SH-SY5Y (cell line): ENCODE measurements at regions not wholly inside any gene's neighbourhood (a gene's known extent, or its start where the extent isn't known, plus 50 kb on each side); places are given as distances from the start of the nearest gene placed in this dataset.

Experiments used
- GATA2 ChIP-seq: IDR thresholded peaks from 2 replicates; pipeline ENCODE4 v1.6.1; 2011; ENCODE audit warnings: mild to moderate bottlenecking, low read depth, low read length
- GATA3 ChIP-seq: IDR thresholded peaks from 2 replicates; pipeline ENCODE4 v1.6.1; 2011; ENCODE audit warnings: low read depth, mild to moderate bottlenecking, low read length, moderate library complexity

DNA sequence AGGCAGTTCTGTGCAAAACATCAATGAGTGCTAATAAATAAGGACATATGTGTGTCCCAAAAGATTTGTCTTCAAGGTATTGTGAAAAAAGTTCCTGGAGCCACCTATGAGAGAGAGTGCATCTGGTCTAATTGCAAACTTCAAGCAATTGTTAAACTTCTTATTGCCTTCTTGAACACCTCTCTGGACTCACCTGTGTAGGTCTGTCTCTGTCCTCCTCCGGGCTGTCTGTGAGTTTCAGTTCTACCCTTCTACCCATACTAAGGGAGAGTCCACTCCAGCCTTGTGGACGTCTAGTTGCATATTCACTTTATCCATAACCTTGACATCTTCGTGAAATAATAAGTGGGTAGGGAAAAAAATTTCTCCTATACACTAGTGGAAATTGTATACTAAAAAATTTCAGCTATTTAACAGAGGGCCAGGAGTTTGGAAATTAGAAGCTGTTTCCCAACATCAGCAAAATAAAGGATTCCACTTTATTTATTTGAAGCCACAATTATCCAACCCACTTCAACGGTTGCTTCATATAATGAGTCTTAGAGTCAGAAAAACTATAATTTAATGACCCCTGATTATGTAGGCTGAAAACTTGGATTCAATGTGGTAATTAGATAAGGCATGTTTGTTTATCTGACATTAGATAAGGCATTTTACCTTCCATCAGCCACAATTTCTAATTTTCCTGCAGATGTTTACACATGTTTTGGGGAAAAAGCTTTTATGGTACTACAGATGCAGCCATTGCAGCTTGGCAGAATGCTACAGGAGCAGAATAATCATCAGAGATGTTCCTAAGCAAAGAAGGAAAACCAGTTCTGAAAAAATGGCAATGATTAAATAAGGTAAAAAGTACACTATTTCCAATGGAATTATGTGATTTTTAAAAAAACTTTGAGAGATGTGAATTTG lies 150.8 kb upstream of the FAM3C start:
- TF ChIP-seq GATA2 (no peak), GATA3 (no peak)

DNA sequence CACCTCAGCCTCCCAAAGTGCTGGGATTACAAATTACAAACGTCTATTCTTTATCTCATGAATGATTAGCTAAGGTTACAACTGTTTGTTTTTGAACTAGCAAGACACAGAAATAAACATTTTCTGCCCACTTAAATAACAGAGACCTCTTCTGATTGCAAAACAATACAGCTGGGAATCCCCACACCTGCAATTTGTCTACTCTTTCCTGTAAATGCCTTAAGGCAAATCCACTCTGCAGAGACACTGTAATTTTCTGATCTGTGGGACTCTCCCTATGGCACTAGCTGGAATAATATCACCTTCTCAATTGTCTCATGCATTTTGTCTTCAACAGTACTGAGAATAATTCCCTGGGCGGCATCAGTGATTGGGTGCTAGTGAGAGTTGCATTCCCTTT lies 149.3 kb upstream of the FAM3C start:
- TF ChIP-seq GATA3, result no peak
- no peak for TF ChIP-seq GATA2

GRCh38 chr7:121544726-121545125 lies 148.6 kb upstream of the FAM3C start:
- TF ChIP-seq GATA3 (no peak), GATA2 (no peak)

DNA sequence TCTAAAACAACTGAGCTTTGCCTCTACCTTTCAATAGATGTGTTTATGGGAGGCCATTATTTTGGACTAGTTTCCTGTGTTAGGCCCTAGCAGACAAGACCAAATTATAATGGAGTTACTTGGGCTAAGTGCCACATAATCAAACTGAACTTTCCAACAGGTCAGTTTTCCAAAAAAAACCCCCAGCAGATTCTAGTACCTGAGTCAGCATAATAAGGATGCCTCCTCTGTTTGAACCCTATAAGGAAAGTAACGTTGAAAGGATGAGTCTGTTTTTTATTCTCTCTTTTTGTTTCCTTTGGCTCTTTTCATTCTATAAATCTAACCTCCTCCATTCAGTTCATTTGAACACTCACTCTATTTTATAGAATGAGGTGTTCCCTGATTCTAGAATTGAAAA lies 148.1 kb upstream of the FAM3C start:
- no peak for TF ChIP-seq GATA3
- TF ChIP-seq GATA2, result no peak

- no peak for TF ChIP-seq GATA3
- no peak for TF ChIP-seq GATA2
These were observed 145.3 kb upstream of the FAM3C start for GRCh38 chr7:121541457-121541856.

DNA sequence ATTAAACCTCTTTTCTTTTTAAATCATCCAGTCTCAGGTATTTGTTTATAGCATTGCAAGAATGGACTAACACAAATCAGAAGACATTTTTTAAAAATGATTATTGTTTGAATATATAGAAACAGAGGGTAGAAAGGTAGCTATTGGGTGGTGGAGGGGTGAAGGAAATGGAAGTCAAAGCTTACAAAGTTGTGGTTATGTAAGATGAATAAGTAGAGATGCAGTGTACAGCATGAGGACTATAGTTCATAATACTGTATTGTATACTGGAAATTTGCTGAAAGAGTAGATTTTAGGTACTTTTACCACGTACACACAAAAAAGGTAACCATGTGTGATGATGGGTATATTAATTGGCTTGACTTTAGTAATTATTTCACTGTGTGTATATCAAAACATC lies 144.0 kb upstream of the FAM3C start:
- TF ChIP-seq GATA3 (no peak), GATA2 (no peak)

- TF ChIP-seq GATA2 (no peak), GATA3 (no peak)
These were observed 140.9 kb upstream of the FAM3C start for GRCh38 chr7:121537031-121537430.

DNA sequence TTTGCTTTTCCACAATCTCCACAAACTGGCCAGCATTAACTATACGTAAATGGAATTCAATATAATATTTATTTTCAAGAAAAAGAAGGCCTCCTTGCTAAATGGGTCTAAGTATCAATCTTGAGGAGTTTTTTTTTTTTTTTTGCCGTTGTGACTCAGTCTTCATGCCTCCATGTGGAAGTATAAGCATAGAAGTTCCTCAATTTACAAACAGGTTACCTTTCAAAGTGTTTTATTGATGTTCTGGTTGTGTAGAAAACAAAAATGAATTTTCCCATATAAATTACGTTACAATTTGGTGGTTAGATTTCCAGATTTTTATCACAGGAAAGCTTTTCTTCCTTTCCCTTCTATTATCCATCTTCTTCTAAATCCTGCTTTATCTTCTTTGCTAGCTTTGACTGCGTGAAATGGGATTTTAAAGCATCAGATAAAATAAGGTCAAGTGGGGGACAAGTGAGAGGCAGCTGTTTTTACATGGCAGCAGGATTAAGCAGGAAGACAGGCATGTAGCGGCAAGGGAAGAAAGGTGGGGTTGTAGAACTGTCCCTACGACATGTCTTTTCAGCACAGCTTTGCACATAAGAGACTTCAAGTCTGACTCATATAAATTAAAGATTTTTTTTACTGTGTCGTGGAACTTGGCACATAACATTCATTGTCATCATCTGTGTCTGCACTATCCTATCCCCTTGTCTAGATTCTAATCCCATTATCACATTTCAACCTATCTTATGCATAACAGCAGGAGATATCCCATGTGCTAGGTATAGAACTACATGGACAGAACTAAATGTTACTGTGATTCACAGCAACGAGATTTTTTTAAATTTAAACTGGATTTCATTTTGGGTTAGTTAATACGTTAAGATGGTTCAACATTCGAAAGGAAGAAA lies 135.3 kb upstream of the FAM3C start:
- no peak for TF ChIP-seq GATA2
- no peak for TF ChIP-seq GATA3

- TF ChIP-seq GATA3 (no peak), GATA2 (no peak)
These were observed 134.4 kb upstream of the FAM3C start for GRCh38 chr7:121530227-121531174.

DNA sequence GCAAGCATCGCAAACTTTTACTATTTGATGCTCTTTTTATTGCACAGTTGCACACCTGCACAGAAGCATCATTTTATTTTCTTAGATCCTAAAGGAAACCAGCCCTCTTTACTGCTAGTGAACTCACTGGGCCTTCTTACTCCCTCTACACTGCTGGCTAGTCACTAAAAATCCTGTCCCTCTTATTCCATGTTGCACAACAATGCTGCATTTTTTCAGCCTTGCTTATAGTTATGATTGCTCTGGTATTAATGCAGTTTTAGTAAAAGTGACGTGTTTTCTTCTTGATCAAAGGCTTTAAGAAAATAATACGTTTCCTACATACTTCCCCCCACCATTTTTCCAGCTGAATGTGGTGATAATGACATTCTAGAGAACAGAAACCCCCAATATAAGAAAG lies 132.9 kb upstream of the FAM3C start:
- TF ChIP-seq GATA2 (no peak), GATA3 (no peak)

- TF ChIP-seq GATA2 (no peak), GATA3 (no peak)
These were observed 129.2 kb upstream of the FAM3C start for GRCh38 chr7:121525155-121525819.

DNA sequence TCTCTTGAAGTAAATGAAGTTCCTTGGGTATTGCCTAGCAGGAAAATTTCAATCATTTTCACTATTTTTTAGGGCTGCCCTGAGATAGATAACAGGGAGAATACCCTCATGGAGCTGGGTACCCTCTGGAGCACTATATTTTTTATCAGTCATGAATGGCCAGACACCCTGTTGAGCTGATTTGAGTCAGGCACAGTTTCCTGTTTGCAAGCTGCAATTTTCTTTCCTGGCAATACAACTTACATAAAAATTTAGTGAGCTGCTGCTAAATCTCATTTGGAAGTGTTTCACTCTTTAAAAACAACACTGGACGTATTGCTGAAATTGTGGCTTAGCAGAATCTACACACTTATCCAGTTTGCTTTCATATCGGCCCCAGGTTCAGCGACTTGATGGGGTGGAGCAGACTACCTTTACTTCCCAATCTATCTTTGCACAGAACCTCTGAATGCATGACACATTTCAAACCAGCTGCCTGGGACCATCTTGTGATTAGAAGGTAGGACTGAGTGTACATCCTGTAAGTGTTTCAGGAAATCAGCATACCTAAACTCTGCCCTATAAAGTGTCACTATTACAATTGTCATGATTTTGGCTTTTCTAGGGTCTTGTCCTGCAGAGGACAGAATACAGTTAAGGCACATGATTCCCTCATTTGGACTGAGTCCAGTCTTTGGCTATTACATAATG lies 125.7 kb upstream of the FAM3C start:
- TF ChIP-seq GATA2 (no peak), GATA3 (no peak)
